ENCODE measurements at regions not wholly inside any gene's neighbourhood (a gene's known extent, or its start where the extent isn't known, plus 50 kb on each side); places are given as distances from the start of the nearest gene placed in this dataset.

GRCh38 chr1:30123036-30123435, 600.3 kb downstream of the MATN1 start:
- TF ChIP-seq CTCF (IDR thresholded peaks at IDR 0.05): no peak
- no peak for TF ChIP-seq POLR2A (IDR thresholded peaks at IDR 0.05)

Data from thyroid gland (tissue), 4 donors.